ENCODE measurements at regions not wholly inside any gene's neighbourhood (a gene's known extent, or its start where the extent isn't known, plus 50 kb on each side); places are given as distances from the start of the nearest gene placed in this dataset.

GRCh38 chr12:88753066-88753465, 172.8 kb upstream of the KITLG start:
- intact Hi-C loops (cut with micrococcal nuclease; ENCODE audit: unreplicated experiment), result no loop called here
- Histone ChIP-seq H4K20me1 (ENCODE audit: insufficient read depth, low read length) (no peaks in the 10 kb centered on the region), H3K4me2 (ENCODE audit: low read length) (no peak overlapping the region), H3K79me2 (ENCODE audit: insufficient read depth, low read depth, low read length) (no peaks in the 10 kb centered on the region), H3K9me3 (ENCODE audit: low read length) (no peaks in the 10 kb centered on the region), H3K36me3 (ENCODE audit: insufficient read depth, low read length) (no peaks in the 10 kb centered on the region), H3K27ac (ENCODE audit: low read depth, low read length, poor library complexity, severe bottlenecking) (no peak overlapping the region), H3K4me3 (ENCODE audit: low read depth, low read length, poor library complexity, severe bottlenecking) (no peak overlapping the region), H2AFZ (ENCODE audit: low read length) (no peak overlapping the region), H3K9me2 (ENCODE audit: insufficient read depth, low read length) (no peaks in the 10 kb centered on the region), H3K4me1 (ENCODE audit: insufficient read depth, low read length, poor library complexity, severe bottlenecking) (no peaks in the 10 kb centered on the region)
- CTCF ChIA-PET (ENCODE audit: unreplicated experiment), result no interaction called here
- TF ChIP-seq EZH2phosphoT487 (IDR thresholded peaks at IDR 0.05; ENCODE audit: borderline replicate concordance, low read depth, low read length) (no peak), CTCF (conservative IDR thresholded peaks at IDR 0.05; ENCODE audit: low read length) (no peak)
- no peak for DNase-seq (ENCODE audit: low spot score)
- no TSS peak for BruUV-seq (replicated peaks)
- POLR2A ChIA-PET, result no interaction called here

DNA sequence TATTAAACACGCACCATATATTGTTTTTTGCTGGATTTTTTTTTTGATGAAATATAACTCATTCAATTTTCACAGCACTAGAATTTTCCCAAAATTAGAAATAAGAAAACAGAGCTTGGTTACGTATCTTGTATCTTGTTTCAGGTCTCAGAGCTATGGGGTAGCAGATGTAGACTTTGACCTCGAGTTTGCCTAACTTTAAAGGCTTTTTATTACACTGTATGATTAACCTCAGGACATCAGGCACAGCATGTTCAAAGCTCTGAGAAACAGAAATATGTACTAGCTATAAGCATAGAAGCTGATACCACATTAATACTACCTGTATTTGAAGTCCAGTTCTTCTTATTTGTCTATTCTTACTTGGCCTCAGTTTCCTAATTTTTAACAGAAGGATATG, 171.9 kb upstream of the KITLG start:
- H3K9me3 ChIP-seq (ENCODE audit: low read length), result no peaks in the 10 kb centered on the region
- no peaks in the 10 kb centered on the region for H3K36me3 ChIP-seq (ENCODE audit: insufficient read depth, low read length)
- no peaks in the 10 kb centered on the region for H3K9me2 ChIP-seq (ENCODE audit: insufficient read depth, low read length)
- H2AFZ ChIP-seq (ENCODE audit: low read length), result no peak overlapping the region
- H3K27ac ChIP-seq (ENCODE audit: low read depth, low read length, poor library complexity, severe bottlenecking), result no peak overlapping the region
- ChIA-PET POLR2A (no interaction called here), CTCF (ENCODE audit: unreplicated experiment) (no interaction called here)
- no peaks in the 10 kb centered on the region for H3K79me2 ChIP-seq (ENCODE audit: insufficient read depth, low read depth, low read length)
- BruUV-seq (replicated peaks), result no TSS peak
- no peak overlapping the region for H3K4me3 ChIP-seq (ENCODE audit: low read depth, low read length, poor library complexity, severe bottlenecking)
- TF ChIP-seq EZH2phosphoT487 (IDR thresholded peaks at IDR 0.05; ENCODE audit: borderline replicate concordance, low read depth, low read length) (no peak), CTCF (conservative IDR thresholded peaks at IDR 0.05; ENCODE audit: low read length) (no peak)
- no peaks in the 10 kb centered on the region for H4K20me1 ChIP-seq (ENCODE audit: insufficient read depth, low read length)
- H3K4me1 ChIP-seq (ENCODE audit: insufficient read depth, low read length, poor library complexity, severe bottlenecking), result no peaks in the 10 kb centered on the region
- intact Hi-C loops (cut with micrococcal nuclease; ENCODE audit: unreplicated experiment), result no loop called here
- H3K4me2 ChIP-seq (ENCODE audit: low read length), result no peak overlapping the region
- DNase-seq (ENCODE audit: low spot score), result no peak

GRCh38 chr12:88750867-88751543, 170.7 kb upstream of the KITLG start:
- H2AFZ ChIP-seq (ENCODE audit: low read length), result no peak overlapping the region
- ChIA-PET POLR2A (interaction anchor here (0.6 kb wide), 2 partner anchors 106 to 685 kb away, joined by 3 read pairs; no protein-coding TSS in a partner anchor), CTCF (ENCODE audit: unreplicated experiment) (no interaction called here)
- no peak overlapping the region for H3K27ac ChIP-seq (ENCODE audit: low read depth, low read length, poor library complexity, severe bottlenecking)
- H3K4me2 ChIP-seq (ENCODE audit: low read length), result no peak overlapping the region
- no peaks in the 10 kb centered on the region for H3K9me3 ChIP-seq (ENCODE audit: low read length)
- BruUV-seq (replicated peaks), result no TSS peak
- H3K4me3 ChIP-seq (ENCODE audit: low read depth, low read length, poor library complexity, severe bottlenecking), result no peak overlapping the region
- intact Hi-C loops (cut with micrococcal nuclease; ENCODE audit: unreplicated experiment), result no loop called here
- no peak for DNase-seq (ENCODE audit: low spot score)
- TF ChIP-seq CTCF (conservative IDR thresholded peaks at IDR 0.05; ENCODE audit: low read length), result no peak
- TF ChIP-seq EZH2phosphoT487 (IDR thresholded peaks at IDR 0.05; ENCODE audit: borderline replicate concordance, low read depth, low read length), result no peak
- H3K79me2 ChIP-seq (ENCODE audit: insufficient read depth, low read depth, low read length), result no peaks in the 10 kb centered on the region
- no peaks in the 10 kb centered on the region for H3K9me2 ChIP-seq (ENCODE audit: insufficient read depth, low read length)
- H4K20me1 ChIP-seq (ENCODE audit: insufficient read depth, low read length), result no peaks in the 10 kb centered on the region
- H3K4me1 ChIP-seq (ENCODE audit: insufficient read depth, low read length, poor library complexity, severe bottlenecking), result no peaks in the 10 kb centered on the region
- no peaks in the 10 kb centered on the region for H3K36me3 ChIP-seq (ENCODE audit: insufficient read depth, low read length)
